Right lobe of liver (tissue), 4 donors: ENCODE measurements at regions not wholly inside any gene's neighbourhood (a gene's known extent, or its start where the extent isn't known, plus 50 kb on each side); places are given as distances from the start of the nearest gene placed in this dataset.

Experiments
- CTCF ChIP-seq, 4 donors: fragments of 200-600 bp in 3 of 4; fragments of 450-650 bp in 1 of 4; IDR thresholded peaks; one replicate each; pipeline versions ENCODE4 v1.5.1 to v1.8.0; 2016 to 2022; ENCODE audit warnings: antibody characterized with exemption in 4 of 4, mild to moderate bottlenecking in 2 of 4
- POLR2A ChIP-seq: fragments of 450-650 bp; IDR thresholded peaks from one replicate; pipeline ENCODE4 v1.6.1; 2017; ENCODE audit warnings: antibody characterized with exemption, mild to moderate bottlenecking
- donor health status: DM: no; HTN: no; CAD: no.
- donor health status: DM: no; HTN: no; CAD: no.
- donor health status: DM: no; HTN: yes; CAD: no.

- TF ChIP-seq POLR2A = no peak
- no peak for TF ChIP-seq CTCF (IDR thresholded peaks at IDR 0.05)
Observed at GRCh38 chr5:20109326-20109725, 121.3 kb upstream of the CDH18 start.
